Tibial nerve (tissue), 4 donors: ENCODE measurements at regions not wholly inside any gene's neighbourhood (a gene's known extent, or its start where the extent isn't known, plus 50 kb on each side); places are given as distances from the start of the nearest gene placed in this dataset.

ENCODE experiments used
- EP300 ChIP-seq, 2 donors: sonication (generic); formaldehyde crosslinking; IDR thresholded peaks; one replicate each; pipeline ENCODE4 v1.6.1; 2017; ENCODE audit warnings: antibody characterized with exemption in 2 of 2, mild to moderate bottlenecking in 1 of 2
- POLR2A ChIP-seq, 2 donors: fragments of 450-650 bp; IDR thresholded peaks; one replicate each; pipeline ENCODE4 v1.6.1; 2017; ENCODE audit warnings: antibody characterized with exemption in 2 of 2, mild to moderate bottlenecking in 2 of 2, moderate library complexity in 2 of 2
- TF ChIP-seq, protein P1 (sequence below), 5 experiments: fragments of 200-600 bp in 3 of 5; fragments of 450-650 bp in 2 of 5; sonication (generic) in 3 of 5; IDR thresholded peaks; one replicate each; pipeline ENCODE4 v1.5.1; 2016 to 2019; ENCODE audit warnings: antibody characterized with exemption in 5 of 5, mild to moderate bottlenecking in 3 of 5, moderate library complexity in 2 of 5

DNA sequence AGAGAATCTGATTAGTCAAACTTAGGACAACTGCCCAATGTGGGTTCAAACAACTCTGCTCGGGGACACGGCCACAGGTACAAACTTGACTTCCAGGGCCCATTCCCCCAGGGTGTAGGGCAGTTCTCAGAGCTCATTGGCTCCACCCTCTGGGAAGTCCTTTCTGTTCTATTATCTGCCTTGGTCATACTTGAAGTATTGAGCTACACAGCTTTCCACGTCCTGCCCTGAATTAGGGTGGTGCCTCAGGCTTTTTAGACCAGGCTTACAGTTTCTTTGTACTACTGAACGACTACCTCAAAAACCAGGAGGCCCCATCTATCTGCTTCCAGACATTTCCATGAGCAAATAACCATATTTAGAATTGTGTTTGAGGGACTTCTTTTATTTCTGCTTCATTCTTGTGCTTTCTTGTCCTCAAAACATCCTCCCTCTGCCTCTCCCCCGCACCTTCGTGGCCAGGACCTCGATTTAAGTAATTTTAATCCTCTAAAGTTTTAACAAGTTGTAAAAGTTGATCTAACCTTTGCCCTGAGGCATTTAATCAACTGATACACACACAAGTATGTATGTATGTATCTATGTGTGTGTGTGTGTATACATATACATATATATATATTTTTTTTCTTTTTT lies 281.7 kb upstream of the AMIGO2 start:
- TF ChIP-seq POLR2A (IDR thresholded peaks at IDR 0.05) (no peak), EP300 (IDR thresholded peaks at IDR 0.05) (no peak)
- TF ChIP-seq, protein P1, sequence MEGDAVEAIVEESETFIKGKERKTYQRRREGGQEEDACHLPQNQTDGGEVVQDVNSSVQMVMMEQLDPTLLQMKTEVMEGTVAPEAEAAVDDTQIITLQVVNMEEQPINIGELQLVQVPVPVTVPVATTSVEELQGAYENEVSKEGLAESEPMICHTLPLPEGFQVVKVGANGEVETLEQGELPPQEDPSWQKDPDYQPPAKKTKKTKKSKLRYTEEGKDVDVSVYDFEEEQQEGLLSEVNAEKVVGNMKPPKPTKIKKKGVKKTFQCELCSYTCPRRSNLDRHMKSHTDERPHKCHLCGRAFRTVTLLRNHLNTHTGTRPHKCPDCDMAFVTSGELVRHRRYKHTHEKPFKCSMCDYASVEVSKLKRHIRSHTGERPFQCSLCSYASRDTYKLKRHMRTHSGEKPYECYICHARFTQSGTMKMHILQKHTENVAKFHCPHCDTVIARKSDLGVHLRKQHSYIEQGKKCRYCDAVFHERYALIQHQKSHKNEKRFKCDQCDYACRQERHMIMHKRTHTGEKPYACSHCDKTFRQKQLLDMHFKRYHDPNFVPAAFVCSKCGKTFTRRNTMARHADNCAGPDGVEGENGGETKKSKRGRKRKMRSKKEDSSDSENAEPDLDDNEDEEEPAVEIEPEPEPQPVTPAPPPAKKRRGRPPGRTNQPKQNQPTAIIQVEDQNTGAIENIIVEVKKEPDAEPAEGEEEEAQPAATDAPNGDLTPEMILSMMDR (IDR thresholded peaks at IDR 0.05) = no peak
